ENCODE measurements at regions not wholly inside any gene's neighbourhood (a gene's known extent, or its start where the extent isn't known, plus 50 kb on each side); places are given as distances from the start of the nearest gene placed in this dataset.

- no peak for DNase-seq (ENCODE audit: low read depth, low spot score)
Observed at GRCh38 chr5:110108520-110108919, 418.8 kb downstream of the MAN2A1 start.

- DNase-seq (ENCODE audit: low read depth, low spot score) = no peak
Observed at GRCh38 chr5:110109667-110110066, 419.9 kb downstream of the MAN2A1 start.

- no peak for DNase-seq (ENCODE audit: low read depth, low spot score)
Observed at GRCh38 chr5:110112348-110112747, 422.6 kb downstream of the MAN2A1 start.

- no peak for DNase-seq (ENCODE audit: low read depth, low spot score)
Observed at GRCh38 chr5:110115503-110115902, 425.8 kb downstream of the MAN2A1 start.

- DNase-seq (ENCODE audit: low read depth, low spot score) = no peak
Observed at GRCh38 chr5:110116539-110116938, 426.8 kb downstream of the MAN2A1 start.

GRCh38 chr5:110134963-110135935 lies 445.5 kb downstream of the MAN2A1 start:
- DNase-seq (ENCODE audit: low read depth, low spot score) = no peak

GRCh38 chr5:110150199-110150598 lies 460.5 kb downstream of the MAN2A1 start:
- DNase-seq (ENCODE audit: low read depth, low spot score) = peak; percentile 61

- peak; percentile 71 for DNase-seq (ENCODE audit: low read depth, low spot score)
Observed at GRCh38 chr5:110159202-110159601, 469.5 kb downstream of the MAN2A1 start.

- DNase-seq (ENCODE audit: low read depth, low spot score) = peak; percentile 10
Observed at GRCh38 chr5:110161162-110161561, 471.4 kb downstream of the MAN2A1 start.

- no peak for DNase-seq (ENCODE audit: low read depth, low spot score)
Observed at GRCh38 chr5:110165366-110165765, 475.6 kb downstream of the MAN2A1 start.

- no peak for DNase-seq (ENCODE audit: low read depth, low spot score)
Observed at GRCh38 chr5:110167384-110167783, 477.7 kb downstream of the MAN2A1 start.

GRCh38 chr5:110169461-110169860 lies 479.7 kb downstream of the MAN2A1 start:
- DNase-seq (ENCODE audit: low read depth, low spot score) = no peak

- no peak for DNase-seq (ENCODE audit: low read depth, low spot score)
Observed at GRCh38 chr5:110177729-110178128, 488.0 kb downstream of the MAN2A1 start.

- DNase-seq (ENCODE audit: low read depth, low spot score) = no peak
Observed at GRCh38 chr5:110179321-110179720, 489.6 kb downstream of the MAN2A1 start.

- DNase-seq (ENCODE audit: low read depth, low spot score) = no peak
Observed at GRCh38 chr5:110194191-110194590, 504.5 kb downstream of the MAN2A1 start.

GRCh38 chr5:110195288-110195687 lies 505.6 kb downstream of the MAN2A1 start:
- DNase-seq (ENCODE audit: low read depth, low spot score) = peak; percentile 17

GRCh38 chr5:110201791-110202190 lies 512.1 kb downstream of the MAN2A1 start:
- DNase-seq (ENCODE audit: low read depth, low spot score) = no peak

GRCh38 chr5:110203661-110204060 lies 513.9 kb downstream of the MAN2A1 start:
- DNase-seq (ENCODE audit: low read depth, low spot score) = no peak

GRCh38 chr5:110209401-110209800 lies 517.1 kb downstream of the TMEM232 start:
- DNase-seq (ENCODE audit: low read depth, low spot score) = no peak

GRCh38 chr5:110218981-110219380 lies 507.5 kb downstream of the TMEM232 start:
- no peak for DNase-seq (ENCODE audit: low read depth, low spot score)

- DNase-seq (ENCODE audit: low read depth, low spot score) = no peak
Observed at GRCh38 chr5:110219769-110220168, 506.7 kb downstream of the TMEM232 start.

GRCh38 chr5:110221036-110221435 lies 505.4 kb downstream of the TMEM232 start:
- DNase-seq (ENCODE audit: low read depth, low spot score) = no peak

- no peak for DNase-seq (ENCODE audit: low read depth, low spot score)
Observed at GRCh38 chr5:110224050-110224449, 502.4 kb downstream of the TMEM232 start.

Measured in astrocyte of the hippocampus (primary cell).